Endothelial cell of umbilical vein (primary cell): ENCODE measurements at regions not wholly inside any gene's neighbourhood (a gene's known extent, or its start where the extent isn't known, plus 50 kb on each side); places are given as distances from the start of the nearest gene placed in this dataset.

Experiments
- BruUV-seq: library from RNA; stranded (reverse); fragments of 400-500 nt; replicated peaks from 2 replicates; lab custom pipeline; 2021; lab: Mats Ljungman, UMichigan
- CTCF ChIA-PET: fragments of 300-600, 350-600 bp; sonication (Branson Sonifier 250); formaldehyde crosslinking; loops from one replicate; lab custom pipeline; 2021; ENCODE audit warnings: antibody characterized with exemption, inconsistent platforms; lab: Charles Lee
- POLR2A ChIA-PET: fragments of 300-600, 350-600 bp; sonication (Branson Sonifier 250); formaldehyde crosslinking; loops from one replicate; lab custom pipeline; 2021; ENCODE audit warnings: antibody characterized with exemption, inconsistent platforms; lab: Charles Lee
- DNase-seq: peaks from one replicate; pipeline ENCODE4 v3.0.0-alpha.2; 2011; ENCODE audit warnings: low read depth, low spot score
- FAIRE-seq: peaks from 2 replicates; lab custom pipeline; 2011; peaks lifted over from hg19 to GRCh38; lab: Jason Lieb, UNC
- H2AFZ ChIP-seq: 2 replicates; pipeline ENCODE4 v1.6.0; 2012; ENCODE audit warnings: low read depth, low read length, control low read depth, inconsistent platforms
- H3K27ac ChIP-seq: 2 replicates; pipeline ENCODE4 v1.5.1; 2011; ENCODE audit warnings: low read depth, mild to moderate bottlenecking, control low read depth, low read length, moderate library complexity; ENCODE audit not compliant: insufficient read depth
- H3K27me3 ChIP-seq, 2 experiments: 2 replicates each; pipeline versions ENCODE4 v1.6.0 to v1.6.1; 2011; ENCODE audit warnings: low read length in 2 of 2, mixed read lengths in 1 of 2; ENCODE audit not compliant: control insufficient read depth in 2 of 2, insufficient read depth in 2 of 2
- H3K36me3 ChIP-seq, 2 experiments: 2 replicates in 1 of 2; 3 replicates in 1 of 2; pipeline ENCODE4 v1.5.1; 2011; ENCODE audit warnings: low read length in 2 of 2, mild to moderate bottlenecking in 1 of 2, moderate library complexity in 1 of 2; ENCODE audit not compliant: control insufficient read depth in 2 of 2, insufficient read depth in 2 of 2; ENCODE audit errors: extremely low read depth in 1 of 2
- H3K4me1 ChIP-seq: 3 replicates; pipeline ENCODE4 v1.5.1; 2011; ENCODE audit warnings: mild to moderate bottlenecking, low read length; ENCODE audit not compliant: control insufficient read depth, insufficient read depth; ENCODE audit errors: extremely low read depth
- H3K4me2 ChIP-seq: 2 replicates; pipeline ENCODE4 v1.6.1; 2011; ENCODE audit warnings: low read length, control low read depth, mixed read lengths; ENCODE audit not compliant: insufficient read depth
- H3K4me3 ChIP-seq, 3 experiments: fragments of 200-600 bp in 1 of 3; sonication (generic), shearing (Covaris generic) in 1 of 3; replicated peaks in 1 of 3; 2 replicates each; pipeline ENCODE4 v1.5.1; 2011 to 2016; ENCODE audit warnings: control low read depth in 3 of 3, low read length in 3 of 3, mild to moderate bottlenecking in 2 of 3, inconsistent platforms in 1 of 3, low read depth in 1 of 3, moderate library complexity in 1 of 3; ENCODE audit not compliant: insufficient read depth in 1 of 3
- H3K79me2 ChIP-seq: 2 replicates; pipeline ENCODE4 v1.6.0; 2012; ENCODE audit warnings: low read length, inconsistent platforms; ENCODE audit not compliant: control insufficient read depth, insufficient read depth
- H3K9ac ChIP-seq: replicated peaks from 2 replicates; pipeline ENCODE3; 2011; ENCODE audit warnings: low read length, control low read depth; ENCODE audit not compliant: insufficient read depth; ENCODE audit errors: extremely low read depth
- H3K9me1 ChIP-seq: replicated peaks from 3 replicates; pipeline ENCODE4 v1.6.0; 2011; ENCODE audit warnings: mild to moderate bottlenecking, low read length; ENCODE audit not compliant: control insufficient read depth, insufficient read depth; ENCODE audit errors: extremely low read depth
- H3K9me3 ChIP-seq: replicated peaks from 2 replicates; pipeline ENCODE4 v1.5.1; 2012; ENCODE audit warnings: low read length, inconsistent platforms; ENCODE audit not compliant: control insufficient read depth, insufficient read depth
- H4K20me1 ChIP-seq: replicated peaks from 2 replicates; pipeline ENCODE3; 2011; ENCODE audit warnings: mild to moderate bottlenecking, low read length; ENCODE audit not compliant: control insufficient read depth, insufficient read depth; ENCODE audit errors: extremely low read depth
- EZH2 ChIP-seq: IDR thresholded peaks from 2 replicates; pipeline ENCODE4 v1.6.1; 2012; ENCODE audit warnings: borderline replicate concordance, low read depth, mild to moderate bottlenecking, moderate library complexity, low read length, inconsistent platforms; ENCODE audit not compliant: severe bottlenecking
- FOS ChIP-seq: IDR thresholded peaks from 2 replicates; pipeline ENCODE4 v1.6.1; 2011; ENCODE audit warnings: mild to moderate bottlenecking, low read length, moderate library complexity, borderline replicate concordance; ENCODE audit not compliant: insufficient read depth
- GATA2 ChIP-seq: IDR thresholded peaks from 2 replicates; pipeline ENCODE4 v1.7.0; 2011; ENCODE audit warnings: low read depth, mild to moderate bottlenecking, moderate library complexity, mixed read lengths, low read length; ENCODE audit not compliant: insufficient read length, insufficient read depth
- JUN ChIP-seq: IDR thresholded peaks from 2 replicates; pipeline ENCODE4 v1.6.1; 2011; ENCODE audit warnings: borderline replicate concordance, low read depth; ENCODE audit not compliant: insufficient read length, insufficient read depth
- MYC ChIP-seq: IDR thresholded peaks from one replicate; pipeline ENCODE4 v1.6.1; 2011; ENCODE audit warnings: mild to moderate bottlenecking, low read depth, low read length
- POLR2A ChIP-seq: IDR thresholded peaks from 2 replicates; pipeline ENCODE4 v1.6.1; 2012; ENCODE audit warnings: low read depth, mild to moderate bottlenecking, control low read depth, low read length
- POLR2AphosphoS5 ChIP-seq: IDR thresholded peaks from 2 replicates; pipeline ENCODE4 v1.6.1; 2012; ENCODE audit warnings: low read depth, mild to moderate bottlenecking, control low read depth, low read length, moderate library complexity; ENCODE audit not compliant: insufficient read depth
- dilution Hi-C: fragments of 300-500 bp; cut with MboI; formaldehyde crosslinking; loops from one replicate; pipeline ENCODE4 v1.15.0; 2019; ENCODE audit warnings: low sequenced_read_pairs; ENCODE audit not compliant: extremely low pct_ligation_motif_present
- intact Hi-C: fragments of 100-400 bp; cut with micrococcal nuclease; formaldehyde crosslinking; loops from one replicate; pipeline ENCODE4 v1.10.0; 2022
- TF ChIP-seq, protein P1 (sequence below): IDR thresholded peaks from 2 replicates; pipeline ENCODE4 v1.6.1; 2011; ENCODE audit not compliant: insufficient read depth, insufficient read length
- TF ChIP-seq, protein P2 (sequence below), 2 donors: IDR thresholded peaks; 1 replicate in 1 of 2; 2 replicates in 1 of 2; pipeline ENCODE4 v1.5.1; 2011; ENCODE audit warnings: low read length in 2 of 2, mild to moderate bottlenecking in 2 of 2, moderate library complexity in 2 of 2, control low read depth in 1 of 2, inconsistent platforms in 1 of 2, low read depth in 1 of 2; ENCODE audit not compliant: insufficient read depth in 1 of 2; ENCODE audit errors: extremely low read depth in 1 of 2

DNA sequence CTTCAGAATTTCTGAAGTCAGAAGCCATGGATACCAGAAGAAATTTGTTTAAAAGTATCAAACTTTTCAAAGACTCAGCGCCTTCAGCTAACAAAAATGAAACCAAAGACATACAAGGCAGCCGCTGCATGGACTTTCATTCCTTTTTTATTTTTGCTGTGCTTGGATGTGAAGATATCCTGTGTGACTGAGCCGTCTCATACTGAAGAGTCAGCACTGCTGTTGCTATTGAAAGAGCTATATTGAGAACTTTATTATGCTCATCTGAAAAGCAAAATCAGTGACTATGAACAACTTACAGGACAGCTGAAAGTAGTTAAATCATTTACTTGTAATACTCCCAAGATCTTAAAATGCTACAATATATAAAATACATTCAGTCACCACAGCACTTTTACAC lies 809.2 kb downstream of the NXPH1 start:
- Histone ChIP-seq H3K4me3 (no peak overlapping the region), H3K9me3 (peaks cover 4% of the 10 kb centered on the region), H3K4me2 (no peak overlapping the region), H2AFZ (no peak overlapping the region), H3K36me3 (no peaks in the 10 kb centered on the region), H3K4me1 (no peaks in the 10 kb centered on the region), H3K9ac (no peak overlapping the region), H3K27ac (no peak overlapping the region), H3K27me3 (no peaks in the 10 kb centered on the region), H4K20me1 (no peaks in the 10 kb centered on the region), H3K9me1 (no peaks in the 10 kb centered on the region), H3K79me2 (no peaks in the 10 kb centered on the region)
- BruUV-seq = no TSS peak
- POLR2A ChIA-PET = no interaction called here
- intact Hi-C loops = no loop called here
- dilution Hi-C loops = no loop called here
- FAIRE-seq = no peak
- CTCF ChIA-PET = no interaction called here
- DNase-seq = no peak
- TF ChIP-seq EZH2 = no peak
- no peak for TF ChIP-seq MYC
- TF ChIP-seq, protein P1, sequence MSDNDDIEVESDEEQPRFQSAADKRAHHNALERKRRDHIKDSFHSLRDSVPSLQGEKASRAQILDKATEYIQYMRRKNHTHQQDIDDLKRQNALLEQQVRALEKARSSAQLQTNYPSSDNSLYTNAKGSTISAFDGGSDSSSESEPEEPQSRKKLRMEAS = no peak
- TF ChIP-seq, protein P2, sequence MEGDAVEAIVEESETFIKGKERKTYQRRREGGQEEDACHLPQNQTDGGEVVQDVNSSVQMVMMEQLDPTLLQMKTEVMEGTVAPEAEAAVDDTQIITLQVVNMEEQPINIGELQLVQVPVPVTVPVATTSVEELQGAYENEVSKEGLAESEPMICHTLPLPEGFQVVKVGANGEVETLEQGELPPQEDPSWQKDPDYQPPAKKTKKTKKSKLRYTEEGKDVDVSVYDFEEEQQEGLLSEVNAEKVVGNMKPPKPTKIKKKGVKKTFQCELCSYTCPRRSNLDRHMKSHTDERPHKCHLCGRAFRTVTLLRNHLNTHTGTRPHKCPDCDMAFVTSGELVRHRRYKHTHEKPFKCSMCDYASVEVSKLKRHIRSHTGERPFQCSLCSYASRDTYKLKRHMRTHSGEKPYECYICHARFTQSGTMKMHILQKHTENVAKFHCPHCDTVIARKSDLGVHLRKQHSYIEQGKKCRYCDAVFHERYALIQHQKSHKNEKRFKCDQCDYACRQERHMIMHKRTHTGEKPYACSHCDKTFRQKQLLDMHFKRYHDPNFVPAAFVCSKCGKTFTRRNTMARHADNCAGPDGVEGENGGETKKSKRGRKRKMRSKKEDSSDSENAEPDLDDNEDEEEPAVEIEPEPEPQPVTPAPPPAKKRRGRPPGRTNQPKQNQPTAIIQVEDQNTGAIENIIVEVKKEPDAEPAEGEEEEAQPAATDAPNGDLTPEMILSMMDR (IDR thresholded peaks at IDR 0.05; ENCODE audit: extremely low read depth in 1 of 2, insufficient read depth in 1 of 2, low read depth in 1 of 2, low read length in 2 of 2) = no peak
- no peak for TF ChIP-seq GATA2
- no peak for TF ChIP-seq POLR2A
- no peak for TF ChIP-seq JUN
- no peak for TF ChIP-seq POLR2AphosphoS5
- TF ChIP-seq FOS = no peak
